ENCODE measurements at regions not wholly inside any gene's neighbourhood (a gene's known extent, or its start where the extent isn't known, plus 50 kb on each side); places are given as distances from the start of the nearest gene placed in this dataset.

- TF ChIP-seq CTCF (IDR thresholded peaks at IDR 0.05; ENCODE audit: low read depth, low read length, missing control alignments): no peak
- Histone ChIP-seq H3K27ac (no peak overlapping the region), H3K36me3 (replicated peaks) (no peaks in the 10 kb centered on the region), H3K27me3 (replicated peaks) (no peaks in the 10 kb centered on the region), H3K4me3 (ENCODE audit: low read depth, low read length) (peak overlapping the region; percentile 9)
- no peak for DNase-seq
- in situ Hi-C loops (cut with HindIII; ENCODE audit: low pct_ligation_motif_present, low sequenced_read_pairs): no loop called here
These were observed 224.5 kb downstream of the SLC4A3 start for GRCh38 chr2:219851801-219852481.

- Histone ChIP-seq H3K4me3 (ENCODE audit: low read depth, low read length) (no peak overlapping the region), H3K27me3 (replicated peaks) (no peaks in the 10 kb centered on the region)
These were observed 225.2 kb downstream of the SLC4A3 start for GRCh38 chr2:219852626-219853025.

GRCh38 chr2:219856602-219857001, 229.2 kb downstream of the SLC4A3 start:
- no peak overlapping the region for H3K27ac ChIP-seq
- in situ Hi-C loops (cut with HindIII; ENCODE audit: low pct_ligation_motif_present, low sequenced_read_pairs): no loop called here
- H3K27me3 ChIP-seq (replicated peaks): no peaks in the 10 kb centered on the region
- H3K36me3 ChIP-seq (replicated peaks): no peaks in the 10 kb centered on the region
- H3K4me3 ChIP-seq (ENCODE audit: low read depth, low read length): no peak overlapping the region
- no peak for TF ChIP-seq CTCF (IDR thresholded peaks at IDR 0.05; ENCODE audit: low read depth, low read length, missing control alignments)
- no peak for DNase-seq

More at GRCh38 chr2:219852626-219853025, 225.2 kb downstream of the SLC4A3 start:
- in situ Hi-C loops (cut with HindIII; ENCODE audit: low pct_ligation_motif_present, low sequenced_read_pairs): no loop called here
- TF ChIP-seq CTCF (IDR thresholded peaks at IDR 0.05; ENCODE audit: low read depth, low read length, missing control alignments): no peak
- H3K27ac ChIP-seq: no peak overlapping the region
- no peak for DNase-seq
- H3K36me3 ChIP-seq (replicated peaks): no peaks in the 10 kb centered on the region

- Histone ChIP-seq H3K27me3 (replicated peaks) (no peaks in the 10 kb centered on the region), H3K4me3 (ENCODE audit: low read depth, low read length) (no peak overlapping the region), H3K27ac (no peak overlapping the region), H3K36me3 (replicated peaks) (no peaks in the 10 kb centered on the region)
- in situ Hi-C loops (cut with HindIII; ENCODE audit: low pct_ligation_motif_present, low sequenced_read_pairs): no loop called here
- no peak for TF ChIP-seq CTCF (IDR thresholded peaks at IDR 0.05; ENCODE audit: low read depth, low read length, missing control alignments)
- DNase-seq: no peak
These were observed 230.3 kb downstream of the SLC4A3 start for GRCh38 chr2:219857751-219858150.

- Histone ChIP-seq H3K36me3 (replicated peaks) (no peaks in the 10 kb centered on the region), H3K4me3 (ENCODE audit: low read depth, low read length) (no peak overlapping the region), H3K27ac (no peak overlapping the region), H3K27me3 (replicated peaks) (no peaks in the 10 kb centered on the region)
- TF ChIP-seq CTCF (IDR thresholded peaks at IDR 0.05; ENCODE audit: low read depth, low read length, missing control alignments): no peak
- in situ Hi-C loops (cut with HindIII; ENCODE audit: low pct_ligation_motif_present, low sequenced_read_pairs): no loop called here
- DNase-seq: no peak
These were observed 233.9 kb downstream of the SLC4A3 start for GRCh38 chr2:219861307-219861706.

GRCh38 chr2:219864154-219864553, 236.7 kb downstream of the SLC4A3 start:
- no peak for TF ChIP-seq CTCF (IDR thresholded peaks at IDR 0.05; ENCODE audit: low read depth, low read length, missing control alignments)
- H3K27me3 ChIP-seq (replicated peaks): no peaks in the 10 kb centered on the region
- H3K4me3 ChIP-seq (ENCODE audit: low read depth, low read length): no peak overlapping the region
- in situ Hi-C loops (cut with HindIII; ENCODE audit: low pct_ligation_motif_present, low sequenced_read_pairs): no loop called here
- no peaks in the 10 kb centered on the region for H3K36me3 ChIP-seq (replicated peaks)
- no peak for DNase-seq
- no peak overlapping the region for H3K27ac ChIP-seq
